GM12878 (cell line): ENCODE measurements at regions not wholly inside any gene's neighbourhood (a gene's known extent, or its start where the extent isn't known, plus 50 kb on each side); places are given as distances from the start of the nearest gene placed in this dataset.

ENCODE experiments used
- PAX8 ChIP-seq: fragments of 450-650 bp; IDR thresholded peaks from 2 replicates; pipeline ENCODE4 v1.6.1; 2017; ENCODE audit warnings: mild to moderate bottlenecking, moderate library complexity
- SREBF1 ChIP-seq: IDR thresholded peaks from 2 replicates; pipeline ENCODE4 v1.6.1; 2012; ENCODE audit warnings: mild to moderate bottlenecking, low read length
- STAT1 ChIP-seq: fragments of 450-650 bp; conservative IDR thresholded peaks from 2 replicates; pipeline ENCODE4 v1.6.1; 2014; ENCODE audit warnings: antibody characterized with exemption, mild to moderate bottlenecking
- TF ChIP-seq, protein P1 (sequence below): fragments of 150-350 bp; IDR thresholded peaks from 2 replicates; pipeline ENCODE4 v1.6.1; 2014; ENCODE audit warnings: mild to moderate bottlenecking, low read depth, low read length
- TF ChIP-seq, protein P2 (sequence below): fragments of 450-650 bp; IDR thresholded peaks from 2 replicates; pipeline ENCODE4 v1.6.1; 2017; ENCODE audit warnings: borderline replicate concordance
- TF ChIP-seq, protein P3 (sequence below): fragments of 450-650 bp; IDR thresholded peaks from 2 replicates; pipeline ENCODE4 v1.6.1; 2018; ENCODE audit warnings: mild to moderate bottlenecking, low read depth, moderate library complexity; ENCODE audit not compliant: partially characterized antibody
- TF ChIP-seq, protein P4 (sequence below): fragments of 450-650 bp; formaldehyde crosslinking; IDR thresholded peaks from 2 replicates; pipeline ENCODE4 v1.5.0; 2022; ENCODE audit warnings: mild to moderate bottlenecking, missing genetic modification characterization

DNA sequence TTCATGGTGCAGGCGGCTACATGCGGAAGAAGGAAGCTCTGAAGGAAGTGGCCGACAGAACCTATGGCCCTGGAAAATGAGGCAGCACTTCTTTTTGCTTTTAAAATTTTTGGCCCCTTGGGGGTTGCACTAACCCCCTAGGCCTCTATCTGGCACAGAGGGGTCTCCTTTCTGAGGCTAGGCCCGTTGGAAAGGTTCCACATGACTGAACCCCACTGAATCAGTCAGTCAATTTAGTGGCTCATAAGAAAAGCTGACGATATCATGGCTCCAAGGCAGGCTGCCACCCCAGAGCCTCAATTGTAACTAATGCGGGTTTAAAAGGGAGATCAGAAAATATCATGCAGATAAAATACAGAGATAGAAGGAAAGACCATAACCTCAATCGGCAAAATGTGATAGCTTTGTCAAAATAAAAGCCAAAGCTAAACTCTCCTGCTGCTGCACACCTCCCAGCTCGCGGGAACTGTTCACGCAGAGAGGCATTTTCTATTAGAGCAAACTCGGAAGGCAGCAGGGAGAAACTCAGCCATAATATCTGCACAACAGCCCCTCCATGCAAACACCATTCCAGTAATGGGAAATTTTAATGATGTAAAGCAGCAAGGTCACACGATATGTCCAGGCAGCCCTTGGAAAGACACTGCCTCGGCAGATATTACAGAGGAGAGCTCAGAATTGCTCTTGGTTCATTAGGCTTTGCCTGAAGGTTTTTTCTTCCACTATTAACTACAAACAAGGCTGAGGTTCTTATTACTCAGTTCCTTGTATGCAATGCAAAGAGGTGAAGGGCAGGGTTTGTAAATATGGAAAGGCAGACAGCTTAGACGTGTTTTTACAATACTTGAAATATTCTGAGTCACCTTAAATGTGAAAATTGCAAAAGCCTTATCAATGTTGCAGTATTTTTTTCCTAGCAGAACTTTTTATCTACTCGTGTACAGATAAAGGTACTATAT is 200.4 kb upstream of the PMFBP1 start (continued):
- TF ChIP-seq, protein P1, sequence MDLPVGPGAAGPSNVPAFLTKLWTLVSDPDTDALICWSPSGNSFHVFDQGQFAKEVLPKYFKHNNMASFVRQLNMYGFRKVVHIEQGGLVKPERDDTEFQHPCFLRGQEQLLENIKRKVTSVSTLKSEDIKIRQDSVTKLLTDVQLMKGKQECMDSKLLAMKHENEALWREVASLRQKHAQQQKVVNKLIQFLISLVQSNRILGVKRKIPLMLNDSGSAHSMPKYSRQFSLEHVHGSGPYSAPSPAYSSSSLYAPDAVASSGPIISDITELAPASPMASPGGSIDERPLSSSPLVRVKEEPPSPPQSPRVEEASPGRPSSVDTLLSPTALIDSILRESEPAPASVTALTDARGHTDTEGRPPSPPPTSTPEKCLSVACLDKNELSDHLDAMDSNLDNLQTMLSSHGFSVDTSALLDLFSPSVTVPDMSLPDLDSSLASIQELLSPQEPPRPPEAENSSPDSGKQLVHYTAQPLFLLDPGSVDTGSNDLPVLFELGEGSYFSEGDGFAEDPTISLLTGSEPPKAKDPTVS: no peak
- TF ChIP-seq, protein P2, sequence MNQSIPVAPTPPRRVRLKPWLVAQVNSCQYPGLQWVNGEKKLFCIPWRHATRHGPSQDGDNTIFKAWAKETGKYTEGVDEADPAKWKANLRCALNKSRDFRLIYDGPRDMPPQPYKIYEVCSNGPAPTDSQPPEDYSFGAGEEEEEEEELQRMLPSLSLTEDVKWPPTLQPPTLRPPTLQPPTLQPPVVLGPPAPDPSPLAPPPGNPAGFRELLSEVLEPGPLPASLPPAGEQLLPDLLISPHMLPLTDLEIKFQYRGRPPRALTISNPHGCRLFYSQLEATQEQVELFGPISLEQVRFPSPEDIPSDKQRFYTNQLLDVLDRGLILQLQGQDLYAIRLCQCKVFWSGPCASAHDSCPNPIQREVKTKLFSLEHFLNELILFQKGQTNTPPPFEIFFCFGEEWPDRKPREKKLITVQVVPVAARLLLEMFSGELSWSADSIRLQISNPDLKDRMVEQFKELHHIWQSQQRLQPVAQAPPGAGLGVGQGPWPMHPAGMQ: no peak
- TF ChIP-seq STAT1: no peak
- TF ChIP-seq, protein P3, sequence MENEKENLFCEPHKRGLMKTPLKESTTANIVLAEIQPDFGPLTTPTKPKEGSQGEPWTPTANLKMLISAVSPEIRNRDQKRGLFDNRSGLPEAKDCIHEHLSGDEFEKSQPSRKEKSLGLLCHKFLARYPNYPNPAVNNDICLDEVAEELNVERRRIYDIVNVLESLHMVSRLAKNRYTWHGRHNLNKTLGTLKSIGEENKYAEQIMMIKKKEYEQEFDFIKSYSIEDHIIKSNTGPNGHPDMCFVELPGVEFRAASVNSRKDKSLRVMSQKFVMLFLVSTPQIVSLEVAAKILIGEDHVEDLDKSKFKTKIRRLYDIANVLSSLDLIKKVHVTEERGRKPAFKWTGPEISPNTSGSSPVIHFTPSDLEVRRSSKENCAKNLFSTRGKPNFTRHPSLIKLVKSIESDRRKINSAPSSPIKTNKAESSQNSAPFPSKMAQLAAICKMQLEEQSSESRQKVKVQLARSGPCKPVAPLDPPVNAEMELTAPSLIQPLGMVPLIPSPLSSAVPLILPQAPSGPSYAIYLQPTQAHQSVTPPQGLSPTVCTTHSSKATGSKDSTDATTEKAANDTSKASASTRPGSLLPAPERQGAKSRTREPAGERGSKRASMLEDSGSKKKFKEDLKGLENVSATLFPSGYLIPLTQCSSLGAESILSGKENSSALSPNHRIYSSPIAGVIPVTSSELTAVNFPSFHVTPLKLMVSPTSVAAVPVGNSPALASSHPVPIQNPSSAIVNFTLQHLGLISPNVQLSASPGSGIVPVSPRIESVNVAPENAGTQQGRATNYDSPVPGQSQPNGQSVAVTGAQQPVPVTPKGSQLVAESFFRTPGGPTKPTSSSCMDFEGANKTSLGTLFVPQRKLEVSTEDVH: no peak
- no peak for TF ChIP-seq SREBF1
- TF ChIP-seq, protein P4, sequence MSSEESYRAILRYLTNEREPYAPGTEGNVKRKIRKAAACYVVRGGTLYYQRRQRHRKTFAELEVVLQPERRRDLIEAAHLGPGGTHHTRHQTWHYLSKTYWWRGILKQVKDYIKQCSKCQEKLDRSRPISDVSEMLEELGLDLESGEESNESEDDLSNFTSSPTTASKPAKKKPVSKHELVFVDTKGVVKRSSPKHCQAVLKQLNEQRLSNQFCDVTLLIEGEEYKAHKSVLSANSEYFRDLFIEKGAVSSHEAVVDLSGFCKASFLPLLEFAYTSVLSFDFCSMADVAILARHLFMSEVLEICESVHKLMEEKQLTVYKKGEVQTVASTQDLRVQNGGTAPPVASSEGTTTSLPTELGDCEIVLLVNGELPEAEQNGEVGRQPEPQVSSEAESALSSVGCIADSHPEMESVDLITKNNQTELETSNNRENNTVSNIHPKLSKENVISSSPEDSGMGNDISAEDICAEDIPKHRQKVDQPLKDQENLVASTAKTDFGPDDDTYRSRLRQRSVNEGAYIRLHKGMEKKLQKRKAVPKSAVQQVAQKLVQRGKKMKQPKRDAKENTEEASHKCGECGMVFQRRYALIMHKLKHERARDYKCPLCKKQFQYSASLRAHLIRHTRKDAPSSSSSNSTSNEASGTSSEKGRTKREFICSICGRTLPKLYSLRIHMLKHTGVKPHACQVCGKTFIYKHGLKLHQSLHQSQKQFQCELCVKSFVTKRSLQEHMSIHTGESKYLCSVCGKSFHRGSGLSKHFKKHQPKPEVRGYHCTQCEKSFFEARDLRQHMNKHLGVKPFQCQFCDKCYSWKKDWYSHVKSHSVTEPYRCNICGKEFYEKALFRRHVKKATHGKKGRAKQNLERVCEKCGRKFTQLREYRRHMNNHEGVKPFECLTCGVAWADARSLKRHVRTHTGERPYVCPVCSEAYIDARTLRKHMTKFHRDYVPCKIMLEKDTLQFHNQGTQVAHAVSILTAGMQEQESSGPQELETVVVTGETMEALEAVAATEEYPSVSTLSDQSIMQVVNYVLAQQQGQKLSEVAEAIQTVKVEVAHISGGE: no peak
- TF ChIP-seq PAX8: no peak
